ENCODE measurements at regions not wholly inside any gene's neighbourhood (a gene's known extent, or its start where the extent isn't known, plus 50 kb on each side); places are given as distances from the start of the nearest gene placed in this dataset.

DNA sequence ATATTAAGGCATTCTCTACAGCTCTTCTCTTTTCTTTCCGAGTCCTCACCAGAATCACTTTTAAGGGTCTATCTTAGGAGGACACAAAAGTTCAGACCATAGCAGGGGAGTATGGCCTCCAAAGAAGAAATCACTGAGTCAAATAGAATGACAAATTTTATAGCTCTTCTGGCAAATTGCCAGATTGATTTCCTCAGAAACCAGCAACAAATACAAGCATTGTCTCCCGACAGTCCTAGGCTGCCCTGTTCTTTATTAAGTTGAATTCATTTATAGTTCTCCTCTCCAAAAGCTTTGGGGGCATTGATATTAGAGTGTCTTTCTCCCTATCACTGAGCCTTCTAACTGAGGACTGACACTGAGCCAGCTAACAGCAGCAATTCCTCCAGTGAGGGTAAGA lies 156.4 kb upstream of the FRMD6 start:
- no peak overlapping the region for H3K4me2 ChIP-seq
- no peak overlapping the region for H3K27ac ChIP-seq (ENCODE audit: low read depth in 2 of 2, low read length in 1 of 2)
- no peaks in the 10 kb centered on the region for H3K79me2 ChIP-seq (ENCODE audit: insufficient read depth)
- peaks cover 6 to 14% of the 10 kb centered on the region in 2 experiments; a peak in 3 of 4 replicates for H3K4me1 ChIP-seq (ENCODE audit: control insufficient read depth in 1 of 2, insufficient read depth in 2 of 2, low read depth in 1 of 2, low read length in 1 of 2)
- no peaks in the 10 kb centered on the region for H3K9me2 ChIP-seq
- peaks cover 7% of the 10 kb centered on the region for H3F3A ChIP-seq (replicated peaks; ENCODE audit: insufficient read depth)
- no peak overlapping the region for H3K9ac ChIP-seq
- H2AFZ ChIP-seq (ENCODE audit: low read depth), result no peak overlapping the region
- H3K4me3 ChIP-seq (ENCODE audit: low read depth in 2 of 2, low read length in 1 of 2), result no peak overlapping the region
- CTCF ChIA-PET, result interaction anchor here (0.7 kb wide), 1 partner anchor 9 kb away, joined by 3 read pairs; no protein-coding TSS in a partner anchor
- H3K27me3 ChIP-seq (ENCODE audit: insufficient read depth), result no peaks in the 10 kb centered on the region
- POLR2A ChIA-PET, result no interaction called here
- H3K9me3 ChIP-seq, result no peaks in the 10 kb centered on the region
- no peak for DNase-seq
- TF ChIP-seq FOXJ3 (CRISPR knock-in tag; IDR thresholded peaks at IDR 0.05), result no peak
- no peak for TF ChIP-seq POLR2AphosphoS5 (IDR thresholded peaks at IDR 0.05; ENCODE audit: low read depth, low read length)
- H4K20me1 ChIP-seq (ENCODE audit: insufficient read depth), result no peaks in the 10 kb centered on the region
- WGBS (ENCODE audit: low lambda C conversion rate), result 78% methylated on average over 2 of the region's 2 CpGs
- peaks cover 0 to 6% of the 10 kb centered on the region in 2 experiments for H3K36me3 ChIP-seq (replicated peaks in 1 of 2; ENCODE audit: control insufficient read depth in 1 of 2, insufficient read depth in 2 of 2, low read length in 1 of 2)

DNA sequence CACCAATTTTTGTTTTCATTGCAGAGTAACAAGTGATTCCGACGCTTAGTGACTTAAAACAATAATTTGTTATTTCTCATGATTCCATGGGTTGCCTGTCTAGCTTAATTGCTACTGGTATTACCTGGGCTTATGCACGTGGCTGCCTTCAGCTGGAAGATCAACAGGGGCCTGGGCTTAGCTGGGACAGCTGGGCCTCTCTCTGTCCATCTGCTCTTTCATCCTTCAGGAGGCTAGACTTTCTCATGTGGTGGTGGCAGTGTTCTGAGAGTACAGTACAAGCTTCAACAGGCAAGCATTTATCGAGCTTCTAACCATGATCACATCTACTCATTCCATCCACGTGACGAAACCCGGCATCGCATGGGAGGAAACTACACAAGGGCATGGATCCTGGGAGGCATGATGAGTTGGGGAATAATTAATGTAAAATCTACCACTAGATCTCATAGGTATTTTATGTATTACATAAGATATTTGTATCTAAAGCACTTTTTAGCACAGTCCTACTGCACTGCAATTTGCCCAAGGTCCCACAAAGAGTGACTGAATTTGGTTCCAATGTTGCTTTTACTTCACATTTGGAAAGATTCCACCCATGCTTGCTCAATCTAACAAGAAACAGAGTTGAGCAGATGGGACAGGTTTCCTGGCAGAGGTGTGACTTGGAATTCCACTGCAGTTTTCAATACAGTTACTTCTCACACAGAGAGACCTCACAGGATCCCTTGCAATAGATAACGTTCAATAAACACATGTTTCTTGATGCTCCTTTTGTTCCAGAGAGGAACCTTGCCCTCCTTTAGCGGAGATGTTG lies 153.1 kb upstream of the FRMD6 start:
- H3K27ac ChIP-seq (ENCODE audit: low read depth in 2 of 2, low read length in 1 of 2), result 0 out of 4 replicates have a peak overlapping the region, but pooled peaks of 1 of the 2 experiments have one; percentile 1
- H3K9ac ChIP-seq, result no peak overlapping the region
- no peaks in the 10 kb centered on the region for H3K27me3 ChIP-seq (ENCODE audit: insufficient read depth)
- no peaks in the 10 kb centered on the region for H4K20me1 ChIP-seq (ENCODE audit: insufficient read depth)
- H3F3A ChIP-seq (replicated peaks; ENCODE audit: insufficient read depth), result peaks cover 7% of the 10 kb centered on the region
- H3K79me2 ChIP-seq (ENCODE audit: insufficient read depth), result no peaks in the 10 kb centered on the region
- POLR2A ChIA-PET, result no interaction called here
- no peak overlapping the region for H2AFZ ChIP-seq (ENCODE audit: low read depth)
- H3K4me3 ChIP-seq (ENCODE audit: low read depth in 2 of 2, low read length in 1 of 2), result no peak overlapping the region
- H3K9me2 ChIP-seq, result no peaks in the 10 kb centered on the region
- H3K9me3 ChIP-seq, result no peaks in the 10 kb centered on the region
- no peak overlapping the region for H3K4me2 ChIP-seq
- TF ChIP-seq RXRA (IDR thresholded peaks at IDR 0.05; ENCODE audit: borderline replicate concordance, low read depth) (no peak), YY1 (IDR thresholded peaks at IDR 0.05; ENCODE audit: low read depth) (no peak), JUND (IDR thresholded peaks at IDR 0.05) (no peak), RCOR1 (IDR thresholded peaks at IDR 0.05; ENCODE audit: low read length) (no peak), GABPA (IDR thresholded peaks at IDR 0.05; ENCODE audit: low read depth) (no peak), FOXJ3 (CRISPR knock-in tag; IDR thresholded peaks at IDR 0.05) (no peak)
- TF ChIP-seq, protein P1, sequence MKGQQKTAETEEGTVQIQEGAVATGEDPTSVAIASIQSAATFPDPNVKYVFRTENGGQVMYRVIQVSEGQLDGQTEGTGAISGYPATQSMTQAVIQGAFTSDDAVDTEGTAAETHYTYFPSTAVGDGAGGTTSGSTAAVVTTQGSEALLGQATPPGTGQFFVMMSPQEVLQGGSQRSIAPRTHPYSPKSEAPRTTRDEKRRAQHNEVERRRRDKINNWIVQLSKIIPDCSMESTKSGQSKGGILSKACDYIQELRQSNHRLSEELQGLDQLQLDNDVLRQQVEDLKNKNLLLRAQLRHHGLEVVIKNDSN (IDR thresholded peaks at IDR 0.05; ENCODE audit: borderline replicate concordance, low read depth), result no peak
- TF ChIP-seq, protein P2, sequence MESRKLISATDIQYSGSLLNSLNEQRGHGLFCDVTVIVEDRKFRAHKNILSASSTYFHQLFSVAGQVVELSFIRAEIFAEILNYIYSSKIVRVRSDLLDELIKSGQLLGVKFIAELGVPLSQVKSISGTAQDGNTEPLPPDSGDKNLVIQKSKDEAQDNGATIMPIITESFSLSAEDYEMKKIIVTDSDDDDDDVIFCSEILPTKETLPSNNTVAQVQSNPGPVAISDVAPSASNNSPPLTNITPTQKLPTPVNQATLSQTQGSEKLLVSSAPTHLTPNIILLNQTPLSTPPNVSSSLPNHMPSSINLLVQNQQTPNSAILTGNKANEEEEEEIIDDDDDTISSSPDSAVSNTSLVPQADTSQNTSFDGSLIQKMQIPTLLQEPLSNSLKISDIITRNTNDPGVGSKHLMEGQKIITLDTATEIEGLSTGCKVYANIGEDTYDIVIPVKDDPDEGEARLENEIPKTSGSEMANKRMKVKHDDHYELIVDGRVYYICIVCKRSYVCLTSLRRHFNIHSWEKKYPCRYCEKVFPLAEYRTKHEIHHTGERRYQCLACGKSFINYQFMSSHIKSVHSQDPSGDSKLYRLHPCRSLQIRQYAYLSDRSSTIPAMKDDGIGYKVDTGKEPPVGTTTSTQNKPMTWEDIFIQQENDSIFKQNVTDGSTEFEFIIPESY (IDR thresholded peaks at IDR 0.05; ENCODE audit: borderline replicate concordance, low read depth), result no peak
- 87% methylated on average over 10 of the region's 10 CpGs for WGBS (ENCODE audit: low lambda C conversion rate)
- H3K36me3 ChIP-seq (replicated peaks in 1 of 2; ENCODE audit: control insufficient read depth in 1 of 2, insufficient read depth in 2 of 2, low read length in 1 of 2), result peaks cover 0 to 6% of the 10 kb centered on the region in 2 experiments
- no peaks in the 10 kb centered on the region; a peak in 1 of 4 replicates for H3K4me1 ChIP-seq (ENCODE audit: control insufficient read depth in 1 of 2, insufficient read depth in 2 of 2, low read depth in 1 of 2, low read length in 1 of 2)
- DNase-seq, result no peak
- CTCF ChIA-PET, result no interaction called here

Measured in SK-N-SH (cell line).